Activated naive CD4-positive, alpha-beta T cell treated with anti-CD3 and anti-CD28 coated beads, Interleukin-2, amount 50 U/mL, for 72 hours (primary cell): ENCODE measurements at regions not wholly inside any gene's neighbourhood (a gene's known extent, or its start where the extent isn't known, plus 50 kb on each side); places are given as distances from the start of the nearest gene placed in this dataset.
"Not testable (repeated sequence)": the region's sequence is repeated elsewhere in the genome, so short reads cannot be mapped to it uniquely, and the experiment has no call there.

Experiments
- ATAC-seq, 2 donors: fragments of 150-1000 bp; cut with Tn5 transposase; 2 replicates each; pipeline ENCODE4 v1.10.0; 2021; ENCODE audit warnings: mild to moderate bottlenecking in 2 of 2, moderate library complexity in 2 of 2
- DNase-seq, 2 donors: peaks; one replicate each; pipeline ENCODE4 v3.0.0; 2021 to 2022; ENCODE audit warnings: low spot score in 2 of 2
- H3K27ac Mint-ChIP-seq, 2 donors: one replicate each; pipeline ENCODE4 v1.8.0; 2022; ENCODE audit warnings: mild to moderate bottlenecking in 2 of 2, mixed read lengths in 2 of 2
- H3K36me3 Mint-ChIP-seq, 2 donors: one replicate each; pipeline ENCODE4 v1.8.0; 2022; ENCODE audit warnings: mixed read lengths in 2 of 2
- H3K9me3 Mint-ChIP-seq, 2 donors: one replicate each; pipeline ENCODE4 v1.8.0; 2022; ENCODE audit warnings: mixed read lengths in 2 of 2

GRCh38 chr18:10088734-10089133 lies 174.9 kb downstream of the VAPA start:
- ATAC-seq (no peak), DNase-seq (no peak)
- Mint-ChIP-seq H3K27ac (no peak overlapping the region), H3K9me3 (no peaks in the 10 kb centered on the region), H3K36me3 (no peaks in the 10 kb centered on the region)

GRCh38 chr18:10089881-10090280 lies 176.1 kb downstream of the VAPA start:
- Mint-ChIP-seq H3K36me3 (no peaks in the 10 kb centered on the region), H3K9me3 (no peaks in the 10 kb centered on the region), H3K27ac (no peak overlapping the region)
- no peak for ATAC-seq
- no peak for DNase-seq

GRCh38 chr18:10090668-10091067 lies 176.9 kb downstream of the VAPA start:
- DNase-seq (no peak), ATAC-seq (no peak)
- Mint-ChIP-seq H3K27ac (no peak overlapping the region), H3K36me3 (no peaks in the 10 kb centered on the region), H3K9me3 (no peaks in the 10 kb centered on the region)

GRCh38 chr18:10093445-10093844 lies 179.6 kb downstream of the VAPA start:
- DNase-seq, result no peak
- no peak overlapping the region for H3K27ac Mint-ChIP-seq
- no peak for ATAC-seq
- H3K36me3 Mint-ChIP-seq, result no peaks in the 10 kb centered on the region
- no peaks in the 10 kb centered on the region for H3K9me3 Mint-ChIP-seq

- no peak overlapping the region for H3K27ac Mint-ChIP-seq
- H3K36me3 Mint-ChIP-seq, result no peaks in the 10 kb centered on the region
- ATAC-seq (no peak), DNase-seq (no peak)
- H3K9me3 Mint-ChIP-seq, result no peaks in the 10 kb centered on the region
Observed at GRCh38 chr18:10094154-10094553, 180.3 kb downstream of the VAPA start.

GRCh38 chr18:10094655-10095054 lies 180.8 kb downstream of the VAPA start:
- no peak for ATAC-seq
- Mint-ChIP-seq H3K9me3 (no peaks in the 10 kb centered on the region), H3K27ac (no peak overlapping the region), H3K36me3 (no peaks in the 10 kb centered on the region)
- DNase-seq, result no peak

- Mint-ChIP-seq H3K27ac (no peak overlapping the region), H3K36me3 (no peaks in the 10 kb centered on the region), H3K9me3 (no peaks in the 10 kb centered on the region)
- ATAC-seq (no peak), DNase-seq (no peak)
Observed at GRCh38 chr18:10095356-10095755, 181.5 kb downstream of the VAPA start.

GRCh38 chr18:10099539-10100140 lies 185.8 kb downstream of the VAPA start:
- Mint-ChIP-seq H3K9me3 (no peaks in the 10 kb centered on the region), H3K27ac (no peak overlapping the region), H3K36me3 (no peaks in the 10 kb centered on the region)
- DNase-seq, result no peak
- no peak for ATAC-seq

- Mint-ChIP-seq H3K36me3 (peaks cover 0 to 1% of the 10 kb centered on the region in 2 donors), H3K27ac (no peak overlapping the region), H3K9me3 (peaks cover 2 to 3% of the 10 kb centered on the region in 2 donors)
- DNase-seq (no peak), ATAC-seq (no peak)
Observed at GRCh38 chr18:10100196-10100595, 186.4 kb downstream of the VAPA start.

GRCh38 chr18:10100941-10101701 lies 187.3 kb downstream of the VAPA start:
- Mint-ChIP-seq H3K9me3 (peaks cover 5 to 7% of the 10 kb centered on the region in 2 donors), H3K27ac (no peak overlapping the region), H3K36me3 (peaks cover 0 to 5% of the 10 kb centered on the region in 2 donors)
- ATAC-seq (no peak), DNase-seq (no peak)

GRCh38 chr18:10101729-10102128 lies 187.9 kb downstream of the VAPA start:
- peaks cover 0 to 5% of the 10 kb centered on the region in 2 donors for H3K36me3 Mint-ChIP-seq
- ATAC-seq (no peak), DNase-seq (no peak)
- H3K9me3 Mint-ChIP-seq, result peaks cover 5 to 7% of the 10 kb centered on the region in 2 donors
- H3K27ac Mint-ChIP-seq, result no peak overlapping the region

- not testable (repeated sequence) for DNase-seq, ATAC-seq, H3K27ac Mint-ChIP-seq, H3K9me3 Mint-ChIP-seq
- peaks cover 0 to 12% of the 10 kb centered on the region in 2 donors for H3K36me3 Mint-ChIP-seq
Observed at GRCh38 chr18:10105118-10105517, 191.3 kb downstream of the VAPA start.

GRCh38 chr18:10111191-10111590 lies 197.4 kb downstream of the VAPA start:
- H3K27ac Mint-ChIP-seq, result no peak overlapping the region
- no peak for ATAC-seq
- no peak for DNase-seq
- peaks cover 0 to 7% of the 10 kb centered on the region in 2 donors for H3K36me3 Mint-ChIP-seq
- H3K9me3 Mint-ChIP-seq, result no peaks in the 10 kb centered on the region

- no peak overlapping the region for H3K27ac Mint-ChIP-seq
- peaks cover 0 to 7% of the 10 kb centered on the region in 2 donors for H3K36me3 Mint-ChIP-seq
- ATAC-seq, result no peak
- no peak for DNase-seq
- H3K9me3 Mint-ChIP-seq, result no peaks in the 10 kb centered on the region
Observed at GRCh38 chr18:10111944-10112343, 198.1 kb downstream of the VAPA start.

- ATAC-seq, result no peak
- DNase-seq, result no peak
- no peak overlapping the region for H3K27ac Mint-ChIP-seq
- no peaks in the 10 kb centered on the region for H3K36me3 Mint-ChIP-seq
- H3K9me3 Mint-ChIP-seq, result peaks cover 0 to 2% of the 10 kb centered on the region in 2 donors
Observed at GRCh38 chr18:10113121-10114022, 199.6 kb downstream of the VAPA start.

- no peaks in the 10 kb centered on the region for H3K36me3 Mint-ChIP-seq
- ATAC-seq (no peak), DNase-seq (no peak)
- H3K27ac Mint-ChIP-seq, result no peak overlapping the region
- peaks cover 0 to 5% of the 10 kb centered on the region in 2 donors for H3K9me3 Mint-ChIP-seq
Observed at GRCh38 chr18:10114717-10115463, 201.1 kb downstream of the VAPA start.
